GM21825 (cell line): ENCODE measurements at regions not wholly inside any gene's neighbourhood (a gene's known extent, or its start where the extent isn't known, plus 50 kb on each side); places are given as distances from the start of the nearest gene placed in this dataset.
"Not testable (repeated sequence)": the region's sequence is repeated elsewhere in the genome, so short reads cannot be mapped to it uniquely, and the experiment has no call there.

Experiments
- ATAC-seq: cut with Tn5 transposase; IDR thresholded peaks from one replicate; pipeline ENCODE4 v1.9.1; 2021; ENCODE audit warnings: mild to moderate bottlenecking, moderate library complexity; ENCODE audit not compliant: unreplicated experiment

DNA sequence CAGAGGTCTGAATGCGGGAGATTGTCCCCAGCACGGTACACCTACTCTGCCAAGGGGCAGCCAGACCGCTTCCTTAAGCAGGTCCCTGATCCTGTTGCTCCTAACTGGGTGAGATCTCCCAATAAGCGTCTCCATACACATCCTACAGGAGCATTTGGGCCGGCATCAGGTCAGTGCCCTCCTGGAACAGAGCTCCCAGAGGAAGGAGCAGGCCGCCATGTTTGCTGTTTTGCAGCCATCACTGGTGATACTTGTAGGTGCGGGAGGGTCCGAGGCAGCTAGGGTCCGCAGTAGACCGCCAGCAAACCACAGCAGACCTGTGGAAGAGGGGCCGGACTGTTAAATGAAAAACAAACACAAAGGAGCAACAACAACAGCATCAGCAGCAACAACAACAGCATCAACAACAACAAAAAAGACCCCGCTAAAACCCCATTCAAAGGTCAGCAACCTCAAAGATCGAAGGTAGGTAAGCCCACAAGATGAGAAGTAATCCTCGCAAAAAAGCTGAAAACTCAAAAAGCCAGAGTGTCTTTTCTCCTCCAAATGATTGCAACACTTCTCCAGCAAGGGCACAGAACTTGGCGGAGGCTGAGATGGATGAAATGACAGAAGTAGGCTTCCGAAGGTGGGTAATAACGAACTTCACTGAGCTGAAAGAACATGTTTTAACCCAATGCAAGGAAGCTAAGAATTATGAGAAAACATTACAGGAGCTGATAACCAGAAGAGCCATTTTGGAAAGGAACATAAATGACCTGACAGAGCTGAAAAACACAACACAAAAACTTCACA, 79.0 kb upstream of the CDH7 start:
- no peak for ATAC-seq

- ATAC-seq: not testable (repeated sequence)
Measured at GRCh38 chr18:65670145-65670544, 80.7 kb upstream of the CDH7 start.

DNA sequence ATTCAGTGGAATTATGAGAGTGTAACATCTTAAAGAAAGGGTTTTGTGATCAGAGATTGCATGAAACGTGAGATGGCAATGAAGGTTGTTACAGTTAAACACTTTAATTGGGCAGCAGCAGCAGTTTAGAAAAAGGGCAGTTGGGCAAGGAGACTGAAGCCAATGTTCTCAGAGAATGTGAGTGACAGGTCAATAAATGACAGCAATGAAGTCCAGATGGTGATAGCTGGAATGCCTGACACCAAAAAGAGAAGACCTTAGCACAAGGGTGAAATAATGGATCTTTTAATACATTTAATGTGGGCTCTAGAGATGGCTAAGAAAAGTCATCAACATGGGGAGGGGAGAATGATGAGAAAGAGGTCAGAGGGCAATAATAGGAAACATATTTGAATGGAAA, 89.4 kb upstream of the CDH7 start:
- no peak for ATAC-seq

GRCh38 chr18:65659912-65660311, 90.9 kb upstream of the CDH7 start:
- no peak for ATAC-seq

GRCh38 chr18:65659312-65659711, 91.5 kb upstream of the CDH7 start:
- no peak for ATAC-seq

DNA sequence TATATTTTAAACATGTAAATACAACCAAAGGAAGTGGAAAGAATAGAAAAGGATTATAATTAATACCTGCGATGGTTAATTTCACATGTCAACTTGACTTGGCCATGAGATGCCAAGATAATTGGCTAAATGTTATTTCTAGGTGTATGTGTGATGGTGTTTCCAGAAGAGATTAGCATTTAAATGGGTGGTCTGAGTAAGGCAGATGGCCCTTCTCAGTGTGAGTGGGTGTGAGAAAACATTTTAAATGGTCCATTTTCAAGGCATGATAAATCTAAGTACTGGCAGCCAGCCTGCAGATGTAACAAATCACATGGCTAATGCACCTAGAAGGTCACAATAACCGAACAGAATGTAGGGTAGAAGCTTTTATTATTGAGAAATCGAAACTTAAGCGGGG, 99.6 kb upstream of the CDH7 start:
- ATAC-seq: no peak

- ATAC-seq: no peak
Measured at GRCh38 chr18:65632236-65632635, 118.6 kb upstream of the CDH7 start.

DNA sequence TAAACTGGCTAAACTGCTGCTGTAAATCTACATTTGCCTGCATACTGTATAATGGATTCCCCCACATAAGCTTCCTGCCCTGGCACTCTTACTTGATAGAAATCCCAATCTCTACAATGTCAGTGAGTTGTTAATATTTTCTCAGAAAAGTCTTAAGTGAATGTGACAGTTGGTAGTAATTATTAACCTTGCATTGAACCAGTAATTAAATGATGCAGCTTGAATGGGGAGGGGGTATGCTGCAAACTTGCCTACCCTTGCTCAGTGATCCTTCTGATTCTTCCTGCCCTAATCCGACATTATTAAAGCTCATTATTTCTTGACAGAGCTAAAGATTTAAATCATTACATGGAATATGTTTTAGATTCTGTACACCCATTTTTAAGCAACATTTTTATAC, 119.0 kb upstream of the CDH7 start:
- no peak for ATAC-seq

GRCh38 chr18:65628390-65628789, 122.4 kb upstream of the CDH7 start:
- no peak for ATAC-seq

- no peak for ATAC-seq
Measured at GRCh38 chr18:65623676-65624075, 127.1 kb upstream of the CDH7 start.

DNA sequence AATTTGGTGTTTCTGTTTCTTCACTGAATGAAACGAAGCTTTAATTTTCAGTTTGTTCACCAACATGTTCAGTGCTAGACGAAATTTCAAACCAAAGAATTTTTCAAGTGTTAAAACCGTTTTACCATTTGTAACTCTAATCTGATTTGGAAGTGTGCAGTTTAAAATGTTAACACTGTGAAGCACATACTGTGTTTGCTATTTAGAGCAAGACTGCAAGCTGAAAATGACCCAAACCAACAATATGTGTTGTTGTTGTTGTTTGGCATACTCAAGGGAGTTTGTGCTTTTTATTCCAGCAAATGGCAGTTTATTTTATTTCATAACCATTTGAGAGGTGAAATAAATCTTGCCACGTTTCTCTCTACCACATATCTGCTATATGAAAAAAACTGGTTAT, 128.4 kb upstream of the CDH7 start:
- no peak for ATAC-seq

DNA sequence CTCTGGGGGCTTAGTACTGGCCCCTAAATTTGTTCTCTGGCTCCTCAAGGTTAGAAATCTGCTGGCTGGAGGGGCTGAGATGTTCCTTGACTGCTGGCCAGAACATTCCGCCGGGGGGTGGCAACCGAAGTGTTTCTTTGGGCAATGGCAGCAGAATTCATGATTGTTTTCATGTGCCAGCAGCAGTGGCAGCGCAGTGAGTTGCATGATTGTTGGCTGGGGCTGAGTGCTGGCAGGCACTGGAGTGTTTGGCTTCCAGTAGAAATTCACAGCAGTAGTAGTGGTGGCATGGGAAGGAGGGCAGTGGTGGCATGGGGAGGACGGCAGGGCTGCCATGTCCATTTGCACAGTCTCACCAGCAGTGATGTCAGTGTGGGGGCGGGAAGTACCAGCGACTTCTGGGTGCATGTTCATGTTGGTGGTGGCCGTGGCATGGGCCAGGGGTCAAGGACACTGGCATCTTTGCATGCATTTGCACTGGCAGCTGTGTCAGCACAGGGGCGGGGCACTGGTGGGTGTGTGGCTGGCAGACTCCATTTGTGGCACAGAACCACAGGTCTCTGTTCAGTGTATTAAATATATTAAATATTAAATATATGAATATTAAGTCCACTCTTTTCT, 130.6 kb upstream of the CDH7 start:
- no peak for ATAC-seq

DNA sequence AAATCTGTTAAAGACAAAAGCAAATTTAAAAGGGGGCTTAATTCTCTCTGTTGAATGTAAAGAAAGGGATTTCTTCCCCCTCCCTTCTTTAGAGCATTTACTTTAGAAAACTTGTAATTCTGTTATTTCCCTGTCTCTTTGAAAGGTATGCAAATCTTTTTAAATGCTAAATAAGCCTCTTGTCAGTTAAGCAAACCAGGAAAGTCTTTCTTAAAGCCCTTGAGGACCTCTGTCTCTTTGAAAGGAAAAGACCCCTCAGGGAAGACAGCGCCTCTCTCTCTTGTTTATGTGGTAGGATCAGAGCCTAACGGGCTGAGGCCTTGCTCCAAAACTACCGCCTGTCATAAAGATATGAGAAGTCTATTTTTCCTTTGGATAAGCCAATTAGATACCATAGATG, 139.9 kb upstream of the CDH7 start:
- ATAC-seq: no peak

DNA sequence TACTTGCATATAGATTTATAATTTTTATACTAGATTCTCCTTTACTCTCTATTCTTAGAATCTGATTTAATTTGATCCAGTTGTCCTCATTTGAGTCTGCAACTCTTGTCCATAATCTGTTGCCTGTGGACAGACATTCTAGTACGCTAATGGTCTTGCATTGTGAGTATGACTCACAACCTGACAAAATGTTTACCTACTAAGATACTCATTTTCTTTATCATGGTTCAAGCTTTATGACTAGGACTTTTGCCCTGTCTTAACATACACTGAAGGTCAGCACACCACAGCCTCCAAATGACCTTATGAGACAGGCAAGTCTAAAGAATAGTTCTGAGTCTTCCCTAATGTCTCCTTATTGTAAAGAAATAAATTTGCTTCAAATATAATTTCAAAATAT, 142.3 kb upstream of the CDH7 start:
- no peak for ATAC-seq

DNA sequence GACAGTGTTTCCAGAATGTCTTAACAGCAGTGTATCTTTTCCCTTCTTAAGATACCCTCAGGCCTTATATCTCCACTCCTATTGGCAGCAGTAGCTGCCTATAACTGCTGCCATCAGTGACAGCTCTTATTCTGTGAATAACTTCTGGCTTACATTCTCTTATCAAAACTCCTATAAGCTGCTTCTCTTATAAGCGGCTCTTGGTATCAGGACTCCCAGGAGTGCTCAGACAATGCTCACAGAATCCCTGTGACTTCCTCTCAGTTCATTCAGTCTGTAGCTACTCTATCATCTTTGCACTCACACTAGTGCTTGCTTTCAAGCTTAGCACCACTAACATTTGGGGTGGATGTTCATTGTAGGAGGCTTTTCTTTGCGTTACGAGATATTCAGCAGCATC, 143.7 kb upstream of the CDH7 start:
- no peak for ATAC-seq

DNA sequence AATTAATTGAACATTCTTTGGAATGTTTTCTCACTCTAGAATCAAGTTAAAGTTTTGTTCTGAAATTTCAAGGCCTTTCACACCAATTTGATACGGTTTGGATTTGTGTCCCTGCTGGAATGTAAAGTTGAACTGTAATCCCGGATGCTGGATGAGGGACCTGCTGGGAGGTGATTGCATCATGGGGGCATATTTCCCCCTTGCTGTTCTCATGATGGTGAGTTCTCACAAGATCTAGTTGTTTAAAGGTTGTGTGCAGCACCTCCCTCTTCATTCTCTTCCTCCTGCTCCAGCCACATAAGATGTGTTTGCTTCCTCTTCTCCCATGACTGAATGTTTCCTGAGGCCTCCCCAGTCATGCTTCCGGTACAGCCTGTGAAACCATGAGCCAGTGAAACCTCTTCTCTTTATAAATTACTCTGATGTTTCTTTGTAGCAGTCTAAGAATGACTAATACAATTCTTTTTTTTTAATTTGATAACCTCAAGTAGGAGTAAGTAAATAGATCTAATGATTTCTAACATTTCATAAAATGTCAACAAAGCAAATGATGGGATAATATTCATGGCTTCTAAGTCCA, 144.2 kb upstream of the CDH7 start:
- no peak for ATAC-seq

- not testable (repeated sequence) for ATAC-seq
Measured at GRCh38 chr18:65605352-65605751, 145.5 kb upstream of the CDH7 start.

GRCh38 chr18:65601775-65602174, 149.0 kb upstream of the CDH7 start:
- ATAC-seq: no peak

DNA sequence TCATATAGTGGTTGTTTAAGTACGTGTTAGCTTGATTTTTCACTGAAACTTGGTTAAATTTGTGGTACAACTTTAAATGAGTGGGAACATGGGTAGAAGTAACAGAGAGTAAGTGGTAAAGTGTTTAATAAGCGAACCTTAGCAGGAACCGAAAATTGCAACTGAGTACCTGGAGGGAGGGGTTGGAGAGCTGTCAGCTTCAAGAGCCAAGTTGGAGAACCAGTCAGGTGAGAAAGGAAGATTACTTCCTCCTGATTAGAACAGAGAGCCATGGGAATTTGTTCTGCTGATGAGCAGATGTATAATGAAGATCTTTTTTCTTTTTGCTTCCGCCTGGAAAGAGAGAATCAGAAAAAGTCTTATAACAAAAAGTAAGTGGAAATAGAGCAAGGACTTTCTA, 158.4 kb upstream of the CDH7 start:
- ATAC-seq: no peak

- ATAC-seq: no peak
Measured at GRCh38 chr18:65587491-65587890, 163.3 kb upstream of the CDH7 start.

DNA sequence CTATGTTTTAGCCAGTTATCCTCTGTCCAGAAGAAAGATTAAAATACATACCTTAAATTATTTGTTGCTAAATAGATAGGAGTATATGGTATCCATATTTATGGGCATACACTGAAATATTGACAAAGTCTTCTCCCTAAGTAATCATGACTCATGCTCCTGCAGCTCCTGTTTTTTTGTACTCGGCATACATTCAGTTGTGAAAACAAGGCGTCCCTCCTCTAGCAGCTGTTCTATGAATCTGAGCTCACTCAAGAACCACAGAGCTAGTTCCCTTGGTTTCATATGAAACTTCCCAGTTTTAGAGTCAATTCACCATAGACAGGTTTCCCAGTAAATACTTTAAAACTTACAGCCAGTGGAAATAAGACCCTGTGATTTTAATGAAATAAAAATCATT, 168.7 kb upstream of the CDH7 start:
- ATAC-seq: not testable (repeated sequence)

DNA sequence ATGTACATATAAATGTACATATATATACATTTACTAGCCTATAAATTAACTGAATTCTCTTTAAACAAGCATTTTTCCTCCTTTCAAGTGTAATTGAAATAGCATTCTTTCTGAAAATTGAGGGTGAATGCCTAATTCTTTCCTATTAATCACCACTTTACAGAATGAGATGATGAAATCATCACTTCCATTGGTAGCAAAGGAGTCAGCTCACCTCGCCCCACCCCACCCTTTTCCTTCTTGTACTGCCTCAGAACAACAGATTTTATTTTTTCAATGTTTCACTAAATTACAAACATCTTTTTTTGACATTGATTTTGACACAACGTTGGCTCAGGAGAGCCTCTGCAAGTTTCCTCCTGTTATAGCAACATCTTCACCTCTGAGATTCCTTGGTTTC, 181.9 kb upstream of the CDH7 start:
- ATAC-seq: no peak
